Left kidney (tissue), 1 donor: ENCODE measurements at regions not wholly inside any gene's neighbourhood (a gene's known extent, or its start where the extent isn't known, plus 50 kb on each side); places are given as distances from the start of the nearest gene placed in this dataset.
A peak's percentile ranks its signal among the peaks of the same experiment; 100 is the strongest.
"Not testable (repeated sequence)": the region's sequence is repeated elsewhere in the genome, so short reads cannot be mapped to it uniquely, and the experiment has no call there.

Experiments used
- DNase-seq: peaks from one replicate; pipeline ENCODE4 v3.0.0-alpha.2; 2013

GRCh38 chr6:153539602-153540001 is 408.5 kb upstream of the RGS17 start:
- DNase-seq = no peak

GRCh38 chr6:153538491-153538890 is 407.4 kb upstream of the RGS17 start:
- no peak for DNase-seq

- DNase-seq = no peak
These were observed 406.3 kb upstream of the RGS17 start for GRCh38 chr6:153537422-153537821.

GRCh38 chr6:153526479-153526878 is 395.4 kb upstream of the RGS17 start:
- no peak for DNase-seq

GRCh38 chr6:153525998-153526397 is 394.9 kb upstream of the RGS17 start:
- DNase-seq = no peak

GRCh38 chr6:153523390-153523789 is 392.3 kb upstream of the RGS17 start:
- DNase-seq = no peak

GRCh38 chr6:153511896-153512496 is 380.9 kb upstream of the RGS17 start:
- DNase-seq = peak; percentile 21

GRCh38 chr6:153503810-153504209 is 372.7 kb upstream of the RGS17 start:
- DNase-seq = no peak

- no peak for DNase-seq
These were observed 362.4 kb upstream of the RGS17 start for GRCh38 chr6:153493501-153493900.

GRCh38 chr6:153489479-153489878 is 358.4 kb upstream of the RGS17 start:
- no peak for DNase-seq

- DNase-seq = no peak
These were observed 357.2 kb upstream of the RGS17 start for GRCh38 chr6:153488267-153488666.

- DNase-seq = no peak
These were observed 354.0 kb upstream of the RGS17 start for GRCh38 chr6:153485072-153485471.

GRCh38 chr6:153484056-153484455 is 353.0 kb upstream of the RGS17 start:
- DNase-seq = no peak

GRCh38 chr6:153476243-153476642 is 345.2 kb upstream of the RGS17 start:
- no peak for DNase-seq

- DNase-seq = no peak
These were observed 334.0 kb upstream of the RGS17 start for GRCh38 chr6:153465050-153465449.

- no peak for DNase-seq
These were observed 318.2 kb upstream of the RGS17 start for GRCh38 chr6:153449279-153449678.

- not testable (repeated sequence) for DNase-seq
These were observed 311.7 kb upstream of the RGS17 start for GRCh38 chr6:153442749-153443148.

- no peak for DNase-seq
These were observed 311.0 kb upstream of the RGS17 start for GRCh38 chr6:153442096-153442495.

- no peak for DNase-seq
These were observed 306.1 kb upstream of the RGS17 start for GRCh38 chr6:153437193-153437592.

GRCh38 chr6:153436351-153436750 is 305.3 kb upstream of the RGS17 start:
- no peak for DNase-seq

- DNase-seq = no peak
These were observed 304.7 kb upstream of the RGS17 start for GRCh38 chr6:153435787-153436186.

GRCh38 chr6:153425536-153425935 is 294.5 kb upstream of the RGS17 start:
- DNase-seq = no peak

GRCh38 chr6:153424719-153425400 is 293.8 kb upstream of the RGS17 start:
- DNase-seq = no peak

- no peak for DNase-seq
These were observed 281.4 kb upstream of the RGS17 start for GRCh38 chr6:153412519-153412918.
